ENCODE measurements at regions not wholly inside any gene's neighbourhood (a gene's known extent, or its start where the extent isn't known, plus 50 kb on each side); places are given as distances from the start of the nearest gene placed in this dataset.

- H3K4me2 ChIP-seq (ENCODE audit: low read length) = no peak overlapping the region
- H2AFZ ChIP-seq (ENCODE audit: low read depth, low read length) = no peak overlapping the region
Observed at GRCh38 chr4:55251896-55252295, 94.1 kb upstream of the SRD5A3 start.

GRCh38 chr4:55253948-55254593 lies 92.0 kb upstream of the SRD5A3 start:
- TF ChIP-seq POLR2AphosphoS5 (IDR thresholded peaks at IDR 0.05) (no peak), REST (IDR thresholded peaks at IDR 0.05; ENCODE audit: borderline replicate concordance) (no peak), TAF1 (IDR thresholded peaks at IDR 0.05; ENCODE audit: low read depth) (no peak)
- no peaks in the 10 kb centered on the region for H4K20me1 ChIP-seq (ENCODE audit: insufficient read depth)
- H3F3A ChIP-seq (ENCODE audit: insufficient read depth, low read length, poor library complexity, severe bottlenecking) = no peaks in the 10 kb centered on the region
- no peak overlapping the region for H2AFZ ChIP-seq (ENCODE audit: low read depth, low read length)
- H3K79me2 ChIP-seq (replicated peaks; ENCODE audit: insufficient read depth, low read length) = no peaks in the 10 kb centered on the region
- H3K27ac ChIP-seq (ENCODE audit: low read length) = no peak overlapping the region
- no peak overlapping the region for H3K4me2 ChIP-seq (ENCODE audit: low read length)
- no peak overlapping the region for H3K9ac ChIP-seq (ENCODE audit: low read length)
- H3K27me3 ChIP-seq (ENCODE audit: insufficient read depth, low read depth, low read length) = no peaks in the 10 kb centered on the region
- no peaks in the 10 kb centered on the region for H3K36me3 ChIP-seq (ENCODE audit: insufficient read depth, low read length)
- no peaks in the 10 kb centered on the region for H3K9me2 ChIP-seq (ENCODE audit: insufficient read depth, low read length)
- no peak overlapping the region for H3K4me3 ChIP-seq (ENCODE audit: low read length)
- H3K9me3 ChIP-seq (ENCODE audit: low read length) = no peaks in the 10 kb centered on the region

More at GRCh38 chr4:55251896-55252295, 94.1 kb upstream of the SRD5A3 start:
- no peaks in the 10 kb centered on the region for H4K20me1 ChIP-seq (ENCODE audit: insufficient read depth)
- no peaks in the 10 kb centered on the region for H3K9me2 ChIP-seq (ENCODE audit: insufficient read depth, low read length)
- no peaks in the 10 kb centered on the region for H3F3A ChIP-seq (ENCODE audit: insufficient read depth, low read length, poor library complexity, severe bottlenecking)
- H3K9ac ChIP-seq (ENCODE audit: low read length) = no peak overlapping the region
- no peaks in the 10 kb centered on the region for H3K79me2 ChIP-seq (replicated peaks; ENCODE audit: insufficient read depth, low read length)
- H3K4me3 ChIP-seq (ENCODE audit: low read length) = no peak overlapping the region
- no peaks in the 10 kb centered on the region for H3K36me3 ChIP-seq (ENCODE audit: insufficient read depth, low read length)
- no peak overlapping the region for H3K27ac ChIP-seq (ENCODE audit: low read length)
- no peaks in the 10 kb centered on the region for H3K27me3 ChIP-seq (ENCODE audit: insufficient read depth, low read depth, low read length)
- no peak for TF ChIP-seq CTCF (IDR thresholded peaks at IDR 0.05; ENCODE audit: poor library complexity, severe bottlenecking)
- no peak for TF ChIP-seq EZH2 (IDR thresholded peaks at IDR 0.05; ENCODE audit: borderline replicate concordance, insufficient read depth, low read length, poor library complexity, severe bottlenecking)
- no peak for TF ChIP-seq POLR2AphosphoS5 (IDR thresholded peaks at IDR 0.05)
- TF ChIP-seq MXI1 (conservative IDR thresholded peaks at IDR 0.05; ENCODE audit: poor library complexity, severe bottlenecking) = no peak
- no peak for TF ChIP-seq EP300 (conservative IDR thresholded peaks at IDR 0.05; ENCODE audit: poor library complexity, severe bottlenecking)
- TF ChIP-seq TAF1 (IDR thresholded peaks at IDR 0.05; ENCODE audit: low read depth) = no peak
- TF ChIP-seq RAD21 (conservative IDR thresholded peaks at IDR 0.05) = no peak
- no peak for TF ChIP-seq REST (IDR thresholded peaks at IDR 0.05; ENCODE audit: borderline replicate concordance)
- TF ChIP-seq SMC3 (conservative IDR thresholded peaks at IDR 0.05; ENCODE audit: poor library complexity) = no peak
- H3K9me3 ChIP-seq (ENCODE audit: low read length) = no peaks in the 10 kb centered on the region

All from neural cell (in vitro differentiated cells).